HG03097 (cell line): ENCODE measurements at regions not wholly inside any gene's neighbourhood (a gene's known extent, or its start where the extent isn't known, plus 50 kb on each side); places are given as distances from the start of the nearest gene placed in this dataset.

Experiments used
- ATAC-seq: cut with Tn5 transposase; IDR thresholded peaks from one replicate; pipeline ENCODE4 v1.9.1; 2021; ENCODE audit not compliant: unreplicated experiment, low FRiP score

GRCh38 chr3:40975711-40976121 is 223.6 kb upstream of the CTNNB1 start:
- ATAC-seq: no peak

- ATAC-seq: no peak
Observed at GRCh38 chr3:40976241-40976640, 223.1 kb upstream of the CTNNB1 start.

- ATAC-seq: no peak
Observed at GRCh38 chr3:40978442-40978841, 220.9 kb upstream of the CTNNB1 start.

GRCh38 chr3:40979962-40980361 is 219.3 kb upstream of the CTNNB1 start:
- ATAC-seq: no peak

- ATAC-seq: no peak
Observed at GRCh38 chr3:40980467-40980866, 218.8 kb upstream of the CTNNB1 start.

- ATAC-seq: no peak
Observed at GRCh38 chr3:40985195-40985594, 214.1 kb upstream of the CTNNB1 start.

GRCh38 chr3:40988468-40988867 is 210.8 kb upstream of the CTNNB1 start:
- no peak for ATAC-seq

- no peak for ATAC-seq
Observed at GRCh38 chr3:40989141-40990061, 209.9 kb upstream of the CTNNB1 start.

GRCh38 chr3:40990062-40990456 is 209.2 kb upstream of the CTNNB1 start:
- no peak for ATAC-seq

- ATAC-seq: no peak
Observed at GRCh38 chr3:40992023-40992422, 207.3 kb upstream of the CTNNB1 start.

- ATAC-seq: no peak
Observed at GRCh38 chr3:40994611-40995010, 204.7 kb upstream of the CTNNB1 start.

- ATAC-seq: no peak
Observed at GRCh38 chr3:40995271-40995670, 204.0 kb upstream of the CTNNB1 start.

GRCh38 chr3:40996382-40996781 is 202.9 kb upstream of the CTNNB1 start:
- ATAC-seq: no peak

GRCh38 chr3:40996827-40997710 is 202.2 kb upstream of the CTNNB1 start:
- ATAC-seq: no peak

- ATAC-seq: no peak
Observed at GRCh38 chr3:40997711-40998519, 201.4 kb upstream of the CTNNB1 start.

- no peak for ATAC-seq
Observed at GRCh38 chr3:40999682-41000081, 199.6 kb upstream of the CTNNB1 start.

- no peak for ATAC-seq
Observed at GRCh38 chr3:41000471-41000870, 198.8 kb upstream of the CTNNB1 start.

GRCh38 chr3:41001556-41001955 is 197.7 kb upstream of the CTNNB1 start:
- ATAC-seq: no peak

- ATAC-seq: no peak
Observed at GRCh38 chr3:41002104-41002503, 197.2 kb upstream of the CTNNB1 start.

- ATAC-seq: no peak
Observed at GRCh38 chr3:41007399-41007798, 191.9 kb upstream of the CTNNB1 start.

- ATAC-seq: no peak
Observed at GRCh38 chr3:41011854-41012253, 187.5 kb upstream of the CTNNB1 start.
